ENCODE measurements at regions not wholly inside any gene's neighbourhood (a gene's known extent, or its start where the extent isn't known, plus 50 kb on each side); places are given as distances from the start of the nearest gene placed in this dataset.

GRCh38 chr2:60377825-60378224 lies 175.6 kb downstream of the BCL11A start:
- Histone ChIP-seq H3K27ac (ENCODE audit: low read length) (no peak overlapping the region), H3K36me3 (ENCODE audit: control insufficient read depth, insufficient read depth, low read length) (no peaks in the 10 kb centered on the region), H3K27me3 (ENCODE audit: control insufficient read depth, insufficient read depth, low read length) (no peaks in the 10 kb centered on the region; the same call in 1 of the 2 replicates), H3K9me3 (ENCODE audit: control insufficient read depth, insufficient read depth, low read depth, low read length) (no peaks in the 10 kb centered on the region), H3K4me1 (ENCODE audit: control insufficient read depth, insufficient read depth, low read length) (no peaks in the 10 kb centered on the region), H3K4me3 (ENCODE audit: low read depth in 2 of 2, low read length in 2 of 2) (no peak overlapping the region)
- no peak for ATAC-seq
- TF ChIP-seq POLR2AphosphoS5 (IDR thresholded peaks at IDR 0.05; ENCODE audit: low read depth, low read length) = no peak
- no peak for TF ChIP-seq SIN3A (IDR thresholded peaks at IDR 0.05; ENCODE audit: borderline replicate concordance, insufficient read depth, low read depth, low read length)
- TF ChIP-seq, protein P1, sequence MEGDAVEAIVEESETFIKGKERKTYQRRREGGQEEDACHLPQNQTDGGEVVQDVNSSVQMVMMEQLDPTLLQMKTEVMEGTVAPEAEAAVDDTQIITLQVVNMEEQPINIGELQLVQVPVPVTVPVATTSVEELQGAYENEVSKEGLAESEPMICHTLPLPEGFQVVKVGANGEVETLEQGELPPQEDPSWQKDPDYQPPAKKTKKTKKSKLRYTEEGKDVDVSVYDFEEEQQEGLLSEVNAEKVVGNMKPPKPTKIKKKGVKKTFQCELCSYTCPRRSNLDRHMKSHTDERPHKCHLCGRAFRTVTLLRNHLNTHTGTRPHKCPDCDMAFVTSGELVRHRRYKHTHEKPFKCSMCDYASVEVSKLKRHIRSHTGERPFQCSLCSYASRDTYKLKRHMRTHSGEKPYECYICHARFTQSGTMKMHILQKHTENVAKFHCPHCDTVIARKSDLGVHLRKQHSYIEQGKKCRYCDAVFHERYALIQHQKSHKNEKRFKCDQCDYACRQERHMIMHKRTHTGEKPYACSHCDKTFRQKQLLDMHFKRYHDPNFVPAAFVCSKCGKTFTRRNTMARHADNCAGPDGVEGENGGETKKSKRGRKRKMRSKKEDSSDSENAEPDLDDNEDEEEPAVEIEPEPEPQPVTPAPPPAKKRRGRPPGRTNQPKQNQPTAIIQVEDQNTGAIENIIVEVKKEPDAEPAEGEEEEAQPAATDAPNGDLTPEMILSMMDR (IDR thresholded peaks at IDR 0.05) = no peak
- TF ChIP-seq, protein P2, sequence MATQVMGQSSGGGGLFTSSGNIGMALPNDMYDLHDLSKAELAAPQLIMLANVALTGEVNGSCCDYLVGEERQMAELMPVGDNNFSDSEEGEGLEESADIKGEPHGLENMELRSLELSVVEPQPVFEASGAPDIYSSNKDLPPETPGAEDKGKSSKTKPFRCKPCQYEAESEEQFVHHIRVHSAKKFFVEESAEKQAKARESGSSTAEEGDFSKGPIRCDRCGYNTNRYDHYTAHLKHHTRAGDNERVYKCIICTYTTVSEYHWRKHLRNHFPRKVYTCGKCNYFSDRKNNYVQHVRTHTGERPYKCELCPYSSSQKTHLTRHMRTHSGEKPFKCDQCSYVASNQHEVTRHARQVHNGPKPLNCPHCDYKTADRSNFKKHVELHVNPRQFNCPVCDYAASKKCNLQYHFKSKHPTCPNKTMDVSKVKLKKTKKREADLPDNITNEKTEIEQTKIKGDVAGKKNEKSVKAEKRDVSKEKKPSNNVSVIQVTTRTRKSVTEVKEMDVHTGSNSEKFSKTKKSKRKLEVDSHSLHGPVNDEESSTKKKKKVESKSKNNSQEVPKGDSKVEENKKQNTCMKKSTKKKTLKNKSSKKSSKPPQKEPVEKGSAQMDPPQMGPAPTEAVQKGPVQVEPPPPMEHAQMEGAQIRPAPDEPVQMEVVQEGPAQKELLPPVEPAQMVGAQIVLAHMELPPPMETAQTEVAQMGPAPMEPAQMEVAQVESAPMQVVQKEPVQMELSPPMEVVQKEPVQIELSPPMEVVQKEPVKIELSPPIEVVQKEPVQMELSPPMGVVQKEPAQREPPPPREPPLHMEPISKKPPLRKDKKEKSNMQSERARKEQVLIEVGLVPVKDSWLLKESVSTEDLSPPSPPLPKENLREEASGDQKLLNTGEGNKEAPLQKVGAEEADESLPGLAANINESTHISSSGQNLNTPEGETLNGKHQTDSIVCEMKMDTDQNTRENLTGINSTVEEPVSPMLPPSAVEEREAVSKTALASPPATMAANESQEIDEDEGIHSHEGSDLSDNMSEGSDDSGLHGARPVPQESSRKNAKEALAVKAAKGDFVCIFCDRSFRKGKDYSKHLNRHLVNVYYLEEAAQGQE (IDR thresholded peaks at IDR 0.05; ENCODE audit: insufficient read depth in 1 of 2, low read depth in 2 of 2, low read length in 1 of 2) = no peak
- TF ChIP-seq TCF7L2 (IDR thresholded peaks at IDR 0.05; ENCODE audit: low read depth, low read length) = no peak
- BruUV-seq (replicated peaks) = no TSS peak
- POLR2A ChIA-PET = no interaction called here
- CTCF ChIA-PET = no interaction called here
- intact Hi-C loops (cut with micrococcal nuclease; ENCODE audit: unreplicated experiment) = no loop called here
- no peak for DNase-seq (ENCODE audit: low read depth, low spot score)
- in situ Hi-C loops (cut with HindIII; ENCODE audit: low pct_unique_long_range_greater_than_20kb, low sequenced_read_pairs) = no loop called here

GRCh38 chr2:60376252-60376651 lies 177.2 kb downstream of the BCL11A start:
- no peak overlapping the region for H3K4me3 ChIP-seq (ENCODE audit: low read depth in 2 of 2, low read length in 2 of 2)
- intact Hi-C loops (cut with micrococcal nuclease; ENCODE audit: unreplicated experiment) (no loop called here), in situ Hi-C loops (cut with HindIII; ENCODE audit: low pct_unique_long_range_greater_than_20kb, low sequenced_read_pairs) (no loop called here)
- no peaks in the 10 kb centered on the region for H3K9me3 ChIP-seq (ENCODE audit: control insufficient read depth, insufficient read depth, low read depth, low read length)
- H3K27me3 ChIP-seq (ENCODE audit: control insufficient read depth, insufficient read depth, low read length) = no peaks in the 10 kb centered on the region; the same call in 1 of the 2 replicates
- BruUV-seq (replicated peaks) = no TSS peak
- TF ChIP-seq TCF7L2 (IDR thresholded peaks at IDR 0.05; ENCODE audit: low read depth, low read length) (no peak), SIN3A (IDR thresholded peaks at IDR 0.05; ENCODE audit: borderline replicate concordance, insufficient read depth, low read depth, low read length) (no peak), POLR2AphosphoS5 (IDR thresholded peaks at IDR 0.05; ENCODE audit: low read depth, low read length) (no peak)
- TF ChIP-seq, protein P1 (IDR thresholded peaks at IDR 0.05) = no peak
- TF ChIP-seq, protein P2 (IDR thresholded peaks at IDR 0.05; ENCODE audit: insufficient read depth in 1 of 2, low read depth in 2 of 2, low read length in 1 of 2) = no peak
- H3K36me3 ChIP-seq (ENCODE audit: control insufficient read depth, insufficient read depth, low read length) = no peaks in the 10 kb centered on the region
- ChIA-PET CTCF (no interaction called here), POLR2A (no interaction called here)
- DNase-seq (ENCODE audit: low read depth, low spot score) = no peak
- H3K27ac ChIP-seq (ENCODE audit: low read length) = no peak overlapping the region
- no peak for ATAC-seq
- H3K4me1 ChIP-seq (ENCODE audit: control insufficient read depth, insufficient read depth, low read length) = no peaks in the 10 kb centered on the region
